Left ventricle myocardium inferior (tissue), 1 donor: ENCODE measurements at regions not wholly inside any gene's neighbourhood (a gene's known extent, or its start where the extent isn't known, plus 50 kb on each side); places are given as distances from the start of the nearest gene placed in this dataset.

Source experiments
- DNase-seq: peaks from one replicate; pipeline ENCODE4 v3.0.0-alpha.2; 2020
- H3K27ac ChIP-seq: fragments of 200-600 bp; replicated peaks from 2 replicates; pipeline ENCODE4 v1.8.0; 2021
- H3K27me3 ChIP-seq: fragments of 200-600 bp; 2 replicates; pipeline ENCODE4 v1.8.0; 2021; ENCODE audit warnings: low read depth
- H3K36me3 ChIP-seq: fragments of 200-600 bp; 2 replicates; pipeline ENCODE4 v1.8.0; 2021
- H3K4me1 ChIP-seq: fragments of 200-600 bp; 2 replicates; pipeline ENCODE4 v1.8.0; 2021
- H3K4me3 ChIP-seq: fragments of 200-600 bp; 2 replicates; pipeline ENCODE4 v1.8.0; 2021; ENCODE audit warnings: mild to moderate bottlenecking, moderate library complexity
- H3K9me3 ChIP-seq: fragments of 200-600 bp; replicated peaks from 2 replicates; pipeline ENCODE4 v1.8.0; 2021
- CTCF ChIP-seq: fragments of 200-600 bp; IDR thresholded peaks from 2 replicates; pipeline ENCODE4 v1.8.0; 2021; ENCODE audit warnings: antibody characterized with exemption, mild to moderate bottlenecking, borderline replicate concordance
- intact Hi-C: fragments of 100-400 bp; cut with micrococcal nuclease; formaldehyde crosslinking; loops from one replicate; pipeline ENCODE4 v1.11.0; 2022
- donor health status: DM: no; HTN: yes; CAD: no; lungs with severe emphysema.

- TF ChIP-seq CTCF = no peak
- H3K27me3 ChIP-seq = peaks cover 62% of the 10 kb centered on the region
- no peaks in the 10 kb centered on the region for H3K36me3 ChIP-seq
- H3K9me3 ChIP-seq = no peaks in the 10 kb centered on the region
- no peak overlapping the region for H3K27ac ChIP-seq
- DNase-seq = no peak
- intact Hi-C loops = no loop called here
- H3K4me3 ChIP-seq = no peak overlapping the region
- H3K4me1 ChIP-seq = no peaks in the 10 kb centered on the region
Measured at GRCh38 chr2:239610457-239611221, 209.8 kb upstream of the HDAC4 start.

- Histone ChIP-seq H3K36me3 (no peaks in the 10 kb centered on the region), H3K27me3 (peaks cover 68% of the 10 kb centered on the region), H3K27ac (no peak overlapping the region), H3K9me3 (no peaks in the 10 kb centered on the region), H3K4me1 (no peaks in the 10 kb centered on the region), H3K4me3 (no peak overlapping the region)
- no peak for DNase-seq
- no peak for TF ChIP-seq CTCF
- intact Hi-C loops = no loop called here
Measured at GRCh38 chr2:239609607-239610310, 208.9 kb upstream of the HDAC4 start.

GRCh38 chr2:239609162-239609561 lies 208.3 kb upstream of the HDAC4 start:
- Histone ChIP-seq H3K36me3 (no peaks in the 10 kb centered on the region), H3K4me3 (no peak overlapping the region), H3K27ac (no peak overlapping the region), H3K27me3 (peaks cover 70% of the 10 kb centered on the region), H3K9me3 (peaks cover under 1% of the 10 kb centered on the region), H3K4me1 (no peaks in the 10 kb centered on the region)
- no peak for TF ChIP-seq CTCF
- intact Hi-C loops = no loop called here
- DNase-seq = no peak

- DNase-seq = no peak
- Histone ChIP-seq H3K27me3 (peaks cover 75% of the 10 kb centered on the region), H3K36me3 (no peaks in the 10 kb centered on the region), H3K9me3 (peaks cover 3% of the 10 kb centered on the region), H3K4me1 (no peaks in the 10 kb centered on the region), H3K4me3 (no peak overlapping the region), H3K27ac (no peak overlapping the region)
- TF ChIP-seq CTCF = no peak
- intact Hi-C loops = no loop called here
Measured at GRCh38 chr2:239608723-239609122, 207.9 kb upstream of the HDAC4 start.

- Histone ChIP-seq H3K4me3 (no peak overlapping the region), H3K27ac (no peak overlapping the region), H3K4me1 (no peaks in the 10 kb centered on the region), H3K36me3 (no peaks in the 10 kb centered on the region), H3K27me3 (peaks cover 79% of the 10 kb centered on the region), H3K9me3 (peaks cover 3% of the 10 kb centered on the region)
- no peak for DNase-seq
- no peak for TF ChIP-seq CTCF
- intact Hi-C loops = no loop called here
Measured at GRCh38 chr2:239608260-239608659, 207.4 kb upstream of the HDAC4 start.
